ENCODE measurements at regions not wholly inside any gene's neighbourhood (a gene's known extent, or its start where the extent isn't known, plus 50 kb on each side); places are given as distances from the start of the nearest gene placed in this dataset.

- H3K79me2 ChIP-seq (ENCODE audit: insufficient read depth, low read length) = no peaks in the 10 kb centered on the region
- no peak overlapping the region for H3K4me2 ChIP-seq (ENCODE audit: insufficient read depth, low read length)
- TF ChIP-seq CTCF (IDR thresholded peaks at IDR 0.05; ENCODE audit: borderline replicate concordance, extremely low read depth, low read length, poor library complexity, severe bottlenecking) = no peak
- TF ChIP-seq EZH2 (IDR thresholded peaks at IDR 0.05; ENCODE audit: borderline replicate concordance, low read depth, low read length, severe bottlenecking) = no peak
- no peaks in the 10 kb centered on the region for H3K9me3 ChIP-seq (ENCODE audit: insufficient read depth, low read length, severe bottlenecking)
- ATAC-seq (ENCODE audit: insufficient read depth, low read depth) (no peak), DNase-seq (no peak)
- H3K27me3 ChIP-seq (ENCODE audit: insufficient read depth, low read length, poor library complexity) = no peaks in the 10 kb centered on the region
- H3K9ac ChIP-seq (ENCODE audit: low read depth, low read length) = no peak overlapping the region
- H2AFZ ChIP-seq (ENCODE audit: low read depth, low read length) = no peak overlapping the region
- H3K27ac ChIP-seq (ENCODE audit: low read length) = no peak overlapping the region
- H3K4me1 ChIP-seq (ENCODE audit: insufficient read depth, low read length) = no peaks in the 10 kb centered on the region
- no peaks in the 10 kb centered on the region for H4K20me1 ChIP-seq (ENCODE audit: insufficient read depth, low read length)
- H3K36me3 ChIP-seq (ENCODE audit: insufficient read depth, low read length) = no peaks in the 10 kb centered on the region
- H3K4me3 ChIP-seq (ENCODE audit: low read depth in 1 of 2, low read length in 2 of 2) = no peak overlapping the region
Measured at GRCh38 chr15:35992791-35993190, 446.8 kb upstream of the DPH6 start.

DNA sequence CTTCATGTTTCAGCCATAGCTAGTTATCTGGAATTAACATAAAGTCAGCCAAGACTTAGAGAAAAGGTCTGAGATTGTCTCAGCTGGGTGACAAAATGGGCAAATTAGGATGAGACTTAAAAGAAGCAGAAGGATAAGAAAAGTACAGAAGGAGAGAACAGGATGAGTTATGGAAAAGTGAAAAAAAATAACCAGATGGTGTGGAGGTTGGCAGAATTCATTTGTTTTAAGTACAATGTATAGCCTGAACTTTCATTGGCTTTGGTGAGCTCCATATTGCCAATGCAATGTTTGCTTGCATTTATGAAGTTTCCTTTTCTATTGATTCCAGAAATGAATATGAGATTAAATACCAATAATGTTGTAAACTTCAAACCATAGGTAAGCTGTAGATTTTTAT lies 447.2 kb upstream of the DPH6 start:
- Histone ChIP-seq H3K4me2 (ENCODE audit: insufficient read depth, low read length) (no peak overlapping the region), H3K4me3 (ENCODE audit: low read depth in 1 of 2, low read length in 2 of 2) (no peak overlapping the region), H4K20me1 (ENCODE audit: insufficient read depth, low read length) (no peaks in the 10 kb centered on the region), H3K4me1 (ENCODE audit: insufficient read depth, low read length) (no peaks in the 10 kb centered on the region), H3K9ac (ENCODE audit: low read depth, low read length) (no peak overlapping the region), H2AFZ (ENCODE audit: low read depth, low read length) (no peak overlapping the region), H3K9me3 (ENCODE audit: insufficient read depth, low read length, severe bottlenecking) (no peaks in the 10 kb centered on the region), H3K79me2 (ENCODE audit: insufficient read depth, low read length) (no peaks in the 10 kb centered on the region), H3K27ac (ENCODE audit: low read length) (no peak overlapping the region), H3K27me3 (ENCODE audit: insufficient read depth, low read length, poor library complexity) (no peaks in the 10 kb centered on the region), H3K36me3 (ENCODE audit: insufficient read depth, low read length) (no peaks in the 10 kb centered on the region)
- no peak for DNase-seq
- ATAC-seq (ENCODE audit: insufficient read depth, low read depth) = no peak
- TF ChIP-seq CTCF (IDR thresholded peaks at IDR 0.05; ENCODE audit: borderline replicate concordance, extremely low read depth, low read length, poor library complexity, severe bottlenecking) (no peak), EZH2 (IDR thresholded peaks at IDR 0.05; ENCODE audit: borderline replicate concordance, low read depth, low read length, severe bottlenecking) (no peak)

GRCh38 chr15:35994876-35995275 lies 448.9 kb upstream of the DPH6 start:
- no peak for TF ChIP-seq CTCF (IDR thresholded peaks at IDR 0.05; ENCODE audit: borderline replicate concordance, extremely low read depth, low read length, poor library complexity, severe bottlenecking)
- TF ChIP-seq EZH2 (IDR thresholded peaks at IDR 0.05; ENCODE audit: borderline replicate concordance, low read depth, low read length, severe bottlenecking) = no peak
- H3K4me1 ChIP-seq (ENCODE audit: insufficient read depth, low read length) = no peaks in the 10 kb centered on the region
- no peaks in the 10 kb centered on the region for H3K27me3 ChIP-seq (ENCODE audit: insufficient read depth, low read length, poor library complexity)
- DNase-seq = no peak
- no peak overlapping the region for H3K9ac ChIP-seq (ENCODE audit: low read depth, low read length)
- no peak for ATAC-seq (ENCODE audit: insufficient read depth, low read depth)
- H3K9me3 ChIP-seq (ENCODE audit: insufficient read depth, low read length, severe bottlenecking) = no peaks in the 10 kb centered on the region
- no peaks in the 10 kb centered on the region for H3K36me3 ChIP-seq (ENCODE audit: insufficient read depth, low read length)
- H3K27ac ChIP-seq (ENCODE audit: low read length) = no peak overlapping the region
- H3K79me2 ChIP-seq (ENCODE audit: insufficient read depth, low read length) = no peaks in the 10 kb centered on the region
- H3K4me3 ChIP-seq (ENCODE audit: low read depth in 1 of 2, low read length in 2 of 2) = no peak overlapping the region
- no peak overlapping the region for H3K4me2 ChIP-seq (ENCODE audit: insufficient read depth, low read length)
- H4K20me1 ChIP-seq (ENCODE audit: insufficient read depth, low read length) = no peaks in the 10 kb centered on the region
- no peak overlapping the region for H2AFZ ChIP-seq (ENCODE audit: low read depth, low read length)

Measured in DND-41 (cell line).